GM10248 (cell line): ENCODE measurements at regions not wholly inside any gene's neighbourhood (a gene's known extent, or its start where the extent isn't known, plus 50 kb on each side); places are given as distances from the start of the nearest gene placed in this dataset.
"Not testable (repeated sequence)": the region's sequence is repeated elsewhere in the genome, so short reads cannot be mapped to it uniquely, and the experiment has no call there.

Experiments used
- CTCF ChIA-PET: fragments of 300-600 bp; sonication (Branson Sonifier 250); formaldehyde crosslinking; extraction: SDS; loops from one replicate; lab custom pipeline; 2021; ENCODE audit warnings: antibody characterized with exemption; lab: Yijun Ruan, JAX
- POLR2A ChIA-PET: fragments of 350-650 bp; sonication (Branson Sonifier 250); formaldehyde crosslinking; extraction: SDS; loops from one replicate; lab custom pipeline; 2020; ENCODE audit warnings: antibody characterized with exemption; lab: Yijun Ruan, JAX
- DNase-seq: peaks from one replicate; pipeline ENCODE4 v3.0.0; 2012; ENCODE audit errors: extremely low spot score
- TF ChIP-seq, protein P1 (sequence below): IDR thresholded peaks from 2 replicates; pipeline ENCODE4 v1.5.1; 2012; ENCODE audit warnings: mild to moderate bottlenecking, low read depth; ENCODE audit errors: extremely low read depth, missing control alignments, control extremely low read depth

DNA sequence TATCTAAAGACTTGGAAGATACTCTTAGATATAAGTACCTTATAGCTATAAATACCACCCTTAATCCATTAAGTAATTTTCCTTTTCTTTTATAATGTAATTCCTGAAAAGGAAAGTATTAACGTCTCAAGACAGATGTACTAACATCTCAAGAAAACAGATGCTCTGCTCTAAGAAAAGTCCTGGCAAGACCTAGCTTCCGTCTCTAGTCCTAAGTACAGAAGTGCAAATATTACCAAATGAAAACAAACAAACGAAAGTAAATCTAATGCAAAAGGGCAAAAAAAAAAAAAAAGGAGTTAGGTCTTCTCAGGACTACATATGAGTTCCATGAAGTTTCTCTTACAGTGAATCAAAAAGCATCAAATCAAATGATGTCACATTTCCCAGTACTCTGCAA lies 106.8 kb upstream of the PDE10A start:
- CTCF ChIA-PET, result interaction anchor here (0.8 kb wide), 1 partner anchor 10 kb away, joined by 4 read pairs; no protein-coding TSS in a partner anchor
- no peak for DNase-seq

DNA sequence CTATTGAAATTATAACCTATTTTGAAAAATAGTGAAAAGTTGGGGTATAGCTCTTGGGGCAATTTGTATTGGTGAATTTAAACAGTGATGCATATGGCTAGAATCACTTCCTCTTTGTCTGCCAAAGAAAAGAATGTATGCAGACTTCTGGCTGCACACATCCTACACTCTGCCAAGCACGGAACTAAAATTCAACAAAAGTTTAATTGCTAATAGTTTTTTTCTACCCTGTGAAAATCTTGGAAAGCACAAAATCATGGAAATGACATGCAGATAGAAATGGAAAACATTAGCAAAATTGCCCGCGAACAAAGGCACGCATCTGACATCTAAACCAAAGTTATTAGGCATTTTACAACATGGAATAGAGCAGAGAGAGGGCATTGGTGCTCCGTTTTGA lies 106.4 kb upstream of the PDE10A start:
- ChIA-PET CTCF (interaction anchor here (0.8 kb wide), 1 partner anchor 9 kb away, joined by 4 read pairs; no protein-coding TSS in a partner anchor), POLR2A (no interaction called here)
- no peak for DNase-seq
- TF ChIP-seq, protein P1, sequence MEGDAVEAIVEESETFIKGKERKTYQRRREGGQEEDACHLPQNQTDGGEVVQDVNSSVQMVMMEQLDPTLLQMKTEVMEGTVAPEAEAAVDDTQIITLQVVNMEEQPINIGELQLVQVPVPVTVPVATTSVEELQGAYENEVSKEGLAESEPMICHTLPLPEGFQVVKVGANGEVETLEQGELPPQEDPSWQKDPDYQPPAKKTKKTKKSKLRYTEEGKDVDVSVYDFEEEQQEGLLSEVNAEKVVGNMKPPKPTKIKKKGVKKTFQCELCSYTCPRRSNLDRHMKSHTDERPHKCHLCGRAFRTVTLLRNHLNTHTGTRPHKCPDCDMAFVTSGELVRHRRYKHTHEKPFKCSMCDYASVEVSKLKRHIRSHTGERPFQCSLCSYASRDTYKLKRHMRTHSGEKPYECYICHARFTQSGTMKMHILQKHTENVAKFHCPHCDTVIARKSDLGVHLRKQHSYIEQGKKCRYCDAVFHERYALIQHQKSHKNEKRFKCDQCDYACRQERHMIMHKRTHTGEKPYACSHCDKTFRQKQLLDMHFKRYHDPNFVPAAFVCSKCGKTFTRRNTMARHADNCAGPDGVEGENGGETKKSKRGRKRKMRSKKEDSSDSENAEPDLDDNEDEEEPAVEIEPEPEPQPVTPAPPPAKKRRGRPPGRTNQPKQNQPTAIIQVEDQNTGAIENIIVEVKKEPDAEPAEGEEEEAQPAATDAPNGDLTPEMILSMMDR, result no peak

More for the DNA sequence above, 106.8 kb upstream of the PDE10A start:
- POLR2A ChIA-PET, result no interaction called here
- TF ChIP-seq, protein P1, result no peak

DNA sequence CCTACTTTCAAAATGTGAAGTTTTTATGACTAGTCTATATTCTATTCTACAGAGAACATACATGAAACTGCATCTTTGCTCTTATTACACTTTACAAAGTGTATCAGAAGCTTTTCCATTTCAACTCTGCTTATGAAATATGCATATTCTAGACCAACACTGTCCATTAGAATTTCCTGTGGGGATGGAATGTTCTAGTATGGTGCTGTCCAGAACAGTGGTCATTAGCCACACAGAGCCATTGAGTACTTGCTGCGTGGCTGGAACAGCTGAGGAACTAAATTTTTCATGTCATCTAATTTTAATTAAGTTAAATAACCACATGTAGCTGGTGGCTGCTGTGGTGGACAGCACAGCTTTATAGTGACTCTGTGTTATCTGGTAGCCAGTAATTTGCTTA lies 105.9 kb upstream of the PDE10A start:
- TF ChIP-seq, protein P1, result no peak
- ChIA-PET CTCF (interaction anchor here (0.8 kb wide), 1 partner anchor 9 kb away, joined by 4 read pairs; no protein-coding TSS in a partner anchor), POLR2A (no interaction called here)

DNA sequence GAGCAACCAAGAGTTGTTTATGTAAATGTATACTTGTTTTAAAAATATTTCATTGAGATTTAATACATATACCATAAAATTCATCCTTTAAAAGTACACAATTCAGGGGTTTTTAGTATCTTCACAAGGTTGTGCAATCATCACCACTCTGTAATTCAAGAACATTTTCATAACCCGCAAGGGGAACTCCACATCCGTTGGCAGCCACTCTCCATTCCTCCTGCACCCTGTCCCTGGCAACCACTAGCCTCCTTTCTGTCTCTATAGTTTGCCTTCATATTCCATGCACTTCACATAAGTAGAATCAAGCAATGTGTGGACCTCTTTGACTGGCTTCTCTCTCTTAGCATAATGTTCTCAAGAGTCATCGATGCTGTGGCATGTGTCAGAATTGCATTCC lies 104.2 kb upstream of the PDE10A start:
- TF ChIP-seq, protein P1, result no peak

More for the DNA sequence above, 105.9 kb upstream of the PDE10A start:
- no peak for DNase-seq

DNA sequence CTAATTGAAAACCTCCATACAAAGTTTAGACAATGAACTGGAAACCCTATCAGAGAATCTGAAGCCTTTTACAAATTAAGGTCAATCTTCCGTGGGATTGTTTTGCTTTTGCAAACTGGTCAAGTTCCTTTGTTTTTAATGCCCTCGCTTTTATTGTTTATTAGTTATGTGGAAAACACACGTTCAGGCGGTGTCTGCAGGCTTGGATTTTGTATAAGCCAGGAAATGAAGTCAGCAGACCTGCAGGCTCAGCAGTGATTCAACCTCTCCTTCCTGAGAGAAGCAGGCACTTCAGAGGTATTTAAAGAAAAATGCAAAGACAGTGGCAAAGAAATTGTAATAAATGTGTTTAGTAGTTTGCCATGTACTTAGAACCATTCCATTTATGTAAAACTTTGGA lies 103.4 kb upstream of the PDE10A start:
- DNase-seq, result no peak
- POLR2A ChIA-PET, result no interaction called here
- CTCF ChIA-PET, result interaction anchor here (1.1 kb wide), 1 partner anchor 38 kb away, joined by 3 read pairs; no protein-coding TSS in a partner anchor
- TF ChIP-seq, protein P1, result no peak

More for the DNA sequence above, 104.2 kb upstream of the PDE10A start:
- CTCF ChIA-PET, result no interaction called here
- POLR2A ChIA-PET, result no interaction called here
- no peak for DNase-seq

DNA sequence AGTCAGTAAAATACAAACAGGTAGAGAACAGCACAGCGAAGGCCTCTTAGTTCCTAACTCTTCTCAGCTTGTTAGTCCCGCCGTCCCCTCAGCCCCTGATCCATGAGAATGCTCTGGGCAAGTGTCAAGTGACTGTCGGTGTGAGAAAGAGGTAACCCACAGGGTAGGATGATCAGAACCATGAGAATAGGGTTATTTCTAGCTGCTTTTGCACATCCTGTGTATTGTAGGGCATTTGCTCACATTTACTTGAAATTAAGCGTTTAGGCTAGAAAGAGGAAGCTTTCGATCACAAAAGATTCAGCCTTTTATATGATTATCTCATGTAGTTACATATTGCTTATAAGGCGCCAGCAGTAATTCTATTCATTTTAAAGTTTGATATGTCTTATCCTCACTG lies 103.0 kb upstream of the PDE10A start:
- ChIA-PET POLR2A (no interaction called here), CTCF (interaction anchor here (1.1 kb wide), 1 partner anchor 37 kb away, joined by 3 read pairs; no protein-coding TSS in a partner anchor)
- TF ChIP-seq, protein P1, result no peak
- DNase-seq, result no peak

DNA sequence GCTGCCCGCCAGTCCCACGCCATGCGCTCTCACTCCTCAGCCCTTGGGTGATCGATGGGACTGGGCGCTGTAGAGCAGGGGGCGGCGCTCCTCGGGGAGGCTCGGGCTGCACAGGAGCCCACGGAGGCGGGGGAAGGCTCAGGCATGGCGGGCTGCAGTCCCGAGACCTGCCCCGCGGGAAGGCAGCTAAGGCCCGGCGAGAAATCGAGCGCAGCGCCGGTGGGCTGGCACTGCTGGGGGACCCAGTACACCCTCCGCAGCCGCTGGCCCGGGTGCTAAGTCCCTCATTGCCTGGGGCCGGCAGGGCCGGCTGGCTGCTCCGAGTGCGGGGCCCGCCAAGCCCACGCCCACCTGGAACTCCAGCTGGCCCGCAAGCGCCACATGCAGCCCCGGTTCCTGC lies 102.2 kb upstream of the PDE10A start:
- DNase-seq, POLR2A ChIA-PET: not testable (repeated sequence)
- CTCF ChIA-PET, result interaction anchor here (1.1 kb wide), 1 partner anchor 37 kb away, joined by 3 read pairs; no protein-coding TSS in a partner anchor
